ENCODE measurements at regions not wholly inside any gene's neighbourhood (a gene's known extent, or its start where the extent isn't known, plus 50 kb on each side); places are given as distances from the start of the nearest gene placed in this dataset.

GRCh38 chr2:2797797-2798196 lies 466.7 kb upstream of the MYT1L start:
- TF ChIP-seq, protein P1, sequence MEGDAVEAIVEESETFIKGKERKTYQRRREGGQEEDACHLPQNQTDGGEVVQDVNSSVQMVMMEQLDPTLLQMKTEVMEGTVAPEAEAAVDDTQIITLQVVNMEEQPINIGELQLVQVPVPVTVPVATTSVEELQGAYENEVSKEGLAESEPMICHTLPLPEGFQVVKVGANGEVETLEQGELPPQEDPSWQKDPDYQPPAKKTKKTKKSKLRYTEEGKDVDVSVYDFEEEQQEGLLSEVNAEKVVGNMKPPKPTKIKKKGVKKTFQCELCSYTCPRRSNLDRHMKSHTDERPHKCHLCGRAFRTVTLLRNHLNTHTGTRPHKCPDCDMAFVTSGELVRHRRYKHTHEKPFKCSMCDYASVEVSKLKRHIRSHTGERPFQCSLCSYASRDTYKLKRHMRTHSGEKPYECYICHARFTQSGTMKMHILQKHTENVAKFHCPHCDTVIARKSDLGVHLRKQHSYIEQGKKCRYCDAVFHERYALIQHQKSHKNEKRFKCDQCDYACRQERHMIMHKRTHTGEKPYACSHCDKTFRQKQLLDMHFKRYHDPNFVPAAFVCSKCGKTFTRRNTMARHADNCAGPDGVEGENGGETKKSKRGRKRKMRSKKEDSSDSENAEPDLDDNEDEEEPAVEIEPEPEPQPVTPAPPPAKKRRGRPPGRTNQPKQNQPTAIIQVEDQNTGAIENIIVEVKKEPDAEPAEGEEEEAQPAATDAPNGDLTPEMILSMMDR (IDR thresholded peaks at IDR 0.05), result no peak
- no peak for TF ChIP-seq POLR2A (IDR thresholded peaks at IDR 0.05)
